ENCODE measurements at regions not wholly inside any gene's neighbourhood (a gene's known extent, or its start where the extent isn't known, plus 50 kb on each side); places are given as distances from the start of the nearest gene placed in this dataset.

- TF ChIP-seq CTCF (IDR thresholded peaks at IDR 0.05; ENCODE audit: low read depth, low read length), result peak; percentile 35
- Histone ChIP-seq H3K4me3 (ENCODE audit: low read depth, low read length) (no peak overlapping the region), H3K36me3 (no peaks in the 10 kb centered on the region), H3K27me3 (no peaks in the 10 kb centered on the region), H3K9me3 (no peaks in the 10 kb centered on the region), H3K4me1 (no peaks in the 10 kb centered on the region)
- DNase-seq, result no peak
Observed at GRCh38 chr1:194117582-194117981, 931.2 kb upstream of the B3GALT2 start.

GRCh38 chr1:194114288-194114687 is 927.9 kb upstream of the B3GALT2 start:
- Histone ChIP-seq H3K27me3 (no peaks in the 10 kb centered on the region), H3K36me3 (no peaks in the 10 kb centered on the region), H3K4me3 (ENCODE audit: low read depth, low read length) (no peak overlapping the region), H3K9me3 (no peaks in the 10 kb centered on the region), H3K4me1 (no peaks in the 10 kb centered on the region)
- TF ChIP-seq CTCF (IDR thresholded peaks at IDR 0.05; ENCODE audit: low read depth, low read length), result no peak
- DNase-seq, result no peak

- no peaks in the 10 kb centered on the region for H3K9me3 ChIP-seq
- DNase-seq, result no peak
- no peaks in the 10 kb centered on the region for H3K36me3 ChIP-seq
- no peaks in the 10 kb centered on the region for H3K27me3 ChIP-seq
- H3K4me1 ChIP-seq, result no peaks in the 10 kb centered on the region
- no peak overlapping the region for H3K4me3 ChIP-seq (ENCODE audit: low read depth, low read length)
- no peak for TF ChIP-seq CTCF (IDR thresholded peaks at IDR 0.05; ENCODE audit: low read depth, low read length)
Observed at GRCh38 chr1:194105381-194105780, 919.0 kb upstream of the B3GALT2 start.

- peak; percentile 28 for DNase-seq
- TF ChIP-seq CTCF (IDR thresholded peaks at IDR 0.05; ENCODE audit: low read depth, low read length), result no peak
Observed at GRCh38 chr1:194104247-194104844, 917.9 kb upstream of the B3GALT2 start.

GRCh38 chr1:194103516-194104246 is 917.3 kb upstream of the B3GALT2 start:
- no peaks in the 10 kb centered on the region for H3K36me3 ChIP-seq
- no peaks in the 10 kb centered on the region for H3K27me3 ChIP-seq
- H3K4me1 ChIP-seq, result no peaks in the 10 kb centered on the region
- no peaks in the 10 kb centered on the region for H3K9me3 ChIP-seq
- no peak overlapping the region for H3K4me3 ChIP-seq (ENCODE audit: low read depth, low read length)
- DNase-seq, result no peak
- no peak for TF ChIP-seq CTCF (IDR thresholded peaks at IDR 0.05; ENCODE audit: low read depth, low read length)

More at GRCh38 chr1:194104247-194104844, 917.9 kb upstream of the B3GALT2 start:
- Histone ChIP-seq H3K4me3 (ENCODE audit: low read depth, low read length) (no peak overlapping the region), H3K9me3 (no peaks in the 10 kb centered on the region), H3K36me3 (no peaks in the 10 kb centered on the region), H3K4me1 (no peaks in the 10 kb centered on the region), H3K27me3 (no peaks in the 10 kb centered on the region)

- no peak for TF ChIP-seq CTCF (IDR thresholded peaks at IDR 0.05; ENCODE audit: low read depth, low read length)
- no peaks in the 10 kb centered on the region for H3K9me3 ChIP-seq
- DNase-seq, result no peak
- H3K36me3 ChIP-seq, result no peaks in the 10 kb centered on the region
- no peak overlapping the region for H3K4me3 ChIP-seq (ENCODE audit: low read depth, low read length)
- no peaks in the 10 kb centered on the region for H3K27me3 ChIP-seq
- H3K4me1 ChIP-seq, result no peaks in the 10 kb centered on the region
Observed at GRCh38 chr1:194103101-194103500, 916.7 kb upstream of the B3GALT2 start.
